Mononuclear cell (primary cell): ENCODE measurements at regions not wholly inside any gene's neighbourhood (a gene's known extent, or its start where the extent isn't known, plus 50 kb on each side); places are given as distances from the start of the nearest gene placed in this dataset.

Experiments
- H3K27me3 ChIP-seq: 2 replicates; pipeline ENCODE4 v1.6.0; 2011; ENCODE audit warnings: low read length, control low read depth; ENCODE audit not compliant: insufficient read depth
- H3K4me1 ChIP-seq: 2 replicates; pipeline ENCODE4 v1.5.1; 2011; ENCODE audit warnings: mild to moderate bottlenecking, low read length, control low read depth; ENCODE audit not compliant: insufficient read depth
- H3K4me3 ChIP-seq: 2 replicates; pipeline ENCODE4 v1.5.1; 2011; ENCODE audit warnings: mild to moderate bottlenecking, low read length, moderate library complexity
- H3K9me3 ChIP-seq: 2 replicates; pipeline ENCODE4 v1.5.1; 2011; ENCODE audit warnings: low read depth, mild to moderate bottlenecking, control low read depth, low read length

GRCh38 chr12:34526946-34527345 is 504.6 kb downstream of the ALG10 start:
- Histone ChIP-seq H3K27me3 (no peaks in the 10 kb centered on the region), H3K4me3 (no peak overlapping the region), H3K9me3 (peaks cover 13% of the 10 kb centered on the region), H3K4me1 (no peaks in the 10 kb centered on the region)

GRCh38 chr12:34547276-34547675 is 525.0 kb downstream of the ALG10 start:
- no peaks in the 10 kb centered on the region for H3K27me3 ChIP-seq
- no peaks in the 10 kb centered on the region for H3K4me1 ChIP-seq
- H3K9me3 ChIP-seq = peaks cover 94% of the 10 kb centered on the region
- no peak overlapping the region for H3K4me3 ChIP-seq

- Histone ChIP-seq H3K9me3 (peaks cover 86% of the 10 kb centered on the region), H3K4me3 (no peak overlapping the region), H3K4me1 (no peaks in the 10 kb centered on the region), H3K27me3 (no peaks in the 10 kb centered on the region)
These were observed 569.7 kb downstream of the ALG10 start for GRCh38 chr12:34591966-34592365.

DNA sequence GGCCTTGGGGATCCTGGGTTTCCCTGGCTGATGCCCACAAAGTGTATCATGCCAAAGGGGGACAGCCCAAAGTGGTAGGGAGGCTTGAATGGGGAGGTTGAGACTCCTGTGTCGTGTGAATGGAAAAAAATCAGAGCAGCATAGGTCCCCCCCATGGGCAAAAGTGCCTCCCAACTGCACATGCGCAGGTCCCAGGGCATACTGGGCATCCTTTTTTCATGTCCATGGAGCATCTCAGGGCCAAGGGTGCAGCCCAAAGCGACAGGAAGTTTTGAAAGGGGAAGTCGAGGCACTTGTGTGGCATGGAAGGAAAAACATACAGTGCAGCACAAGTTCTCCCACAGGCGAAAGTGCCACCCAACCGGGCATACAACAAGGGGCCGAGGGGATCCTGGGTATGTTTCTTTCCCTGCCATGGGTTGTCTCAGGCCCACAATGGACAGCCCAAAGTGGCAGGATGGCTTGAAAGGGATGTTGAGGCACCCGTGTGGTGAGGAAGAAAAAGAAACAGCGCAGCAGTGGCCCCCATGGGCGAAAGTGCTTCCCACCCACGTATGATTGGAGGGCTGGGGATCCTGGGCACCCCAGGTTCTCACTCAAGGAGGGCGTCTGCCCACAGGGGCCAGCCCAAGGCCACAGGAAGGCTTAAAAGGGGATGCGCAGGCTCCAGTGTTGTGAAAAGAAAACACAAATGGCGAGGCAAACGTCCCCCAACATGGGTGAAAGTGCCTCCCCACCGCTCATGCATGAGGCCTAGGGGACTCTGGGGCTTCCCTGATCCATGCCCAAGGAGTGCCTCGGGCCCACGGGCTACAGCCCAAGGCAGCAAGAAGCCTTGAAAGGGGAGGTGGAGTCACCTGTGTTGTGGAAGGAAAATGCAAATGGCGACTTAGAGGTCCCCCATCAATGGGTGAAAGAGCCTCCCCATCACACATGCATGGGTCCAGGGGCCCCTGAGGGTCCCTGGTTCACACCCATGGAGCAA is 573.7 kb downstream of the ALG10 start:
- no peaks in the 10 kb centered on the region for H3K4me1 ChIP-seq
- H3K4me3 ChIP-seq = no peak overlapping the region
- H3K9me3 ChIP-seq = peaks cover 46% of the 10 kb centered on the region
- H3K27me3 ChIP-seq = no peaks in the 10 kb centered on the region

DNA sequence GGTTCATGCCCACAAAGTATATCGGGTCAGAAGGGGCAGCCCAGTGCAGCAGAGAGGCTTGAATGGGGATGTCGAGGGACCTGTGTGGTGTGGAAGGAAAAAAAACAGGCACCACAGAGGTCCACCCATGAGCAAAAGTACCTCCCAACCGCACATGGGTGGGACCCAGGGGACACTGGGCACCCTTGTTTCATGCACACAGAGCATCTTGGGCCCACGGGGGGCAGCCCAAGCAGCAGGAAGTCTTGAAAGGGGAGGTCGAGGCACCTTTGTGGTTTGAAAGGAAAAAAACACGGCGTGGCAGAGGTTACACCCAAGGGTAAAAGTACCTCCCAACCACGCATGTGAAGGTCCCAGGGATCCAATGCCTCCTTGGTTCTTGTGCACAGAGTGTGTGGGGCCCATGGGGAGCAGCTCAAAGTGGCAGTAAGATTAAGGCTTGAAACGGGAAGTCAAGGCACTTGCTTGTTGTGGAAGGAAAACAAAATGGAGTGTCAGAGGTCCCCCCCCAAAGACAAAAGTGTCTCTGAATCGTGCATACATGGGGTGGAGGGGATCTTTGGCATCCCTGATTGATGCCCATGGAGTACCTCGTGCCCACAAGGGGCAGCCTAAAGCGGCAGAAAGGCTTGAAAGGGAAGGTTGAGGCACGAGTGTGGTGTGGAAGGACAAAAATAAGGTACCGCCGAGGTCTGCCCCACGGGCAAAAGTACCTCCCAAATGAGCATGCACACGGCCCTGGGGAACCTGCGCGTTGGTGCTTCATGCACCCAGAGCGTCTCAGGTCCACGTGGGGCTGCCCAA is 575.5 kb downstream of the ALG10 start:
- H3K4me1 ChIP-seq = no peaks in the 10 kb centered on the region
- H3K4me3 ChIP-seq = no peak overlapping the region
- no peaks in the 10 kb centered on the region for H3K27me3 ChIP-seq
- peaks cover 30% of the 10 kb centered on the region for H3K9me3 ChIP-seq

DNA sequence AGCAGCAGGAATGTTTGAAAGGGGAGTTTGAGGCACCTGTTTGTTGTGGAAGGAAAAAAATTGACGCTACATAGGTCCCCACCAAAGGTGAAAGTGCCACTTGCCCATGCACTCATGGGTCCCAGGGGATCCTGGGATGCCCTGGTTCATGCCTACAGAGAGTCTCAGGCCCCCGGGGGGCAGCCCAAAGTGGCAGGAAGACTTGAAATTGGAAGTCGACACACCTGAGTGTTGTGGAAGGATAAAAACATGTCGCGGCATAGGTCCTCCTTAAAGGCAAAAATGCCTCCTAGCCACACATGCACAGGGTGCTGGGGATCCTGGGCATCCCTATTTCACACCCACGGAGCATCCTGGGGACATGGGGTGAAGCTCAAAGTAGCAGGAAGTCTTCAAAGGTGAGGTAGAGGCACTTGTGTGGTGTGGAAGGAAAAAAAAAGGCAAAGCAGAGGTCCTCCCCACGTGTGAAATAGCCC is 576.1 kb downstream of the ALG10 start:
- Histone ChIP-seq H3K27me3 (no peaks in the 10 kb centered on the region), H3K4me3 (no peak overlapping the region), H3K4me1 (no peaks in the 10 kb centered on the region), H3K9me3 (peaks cover 23% of the 10 kb centered on the region)

DNA sequence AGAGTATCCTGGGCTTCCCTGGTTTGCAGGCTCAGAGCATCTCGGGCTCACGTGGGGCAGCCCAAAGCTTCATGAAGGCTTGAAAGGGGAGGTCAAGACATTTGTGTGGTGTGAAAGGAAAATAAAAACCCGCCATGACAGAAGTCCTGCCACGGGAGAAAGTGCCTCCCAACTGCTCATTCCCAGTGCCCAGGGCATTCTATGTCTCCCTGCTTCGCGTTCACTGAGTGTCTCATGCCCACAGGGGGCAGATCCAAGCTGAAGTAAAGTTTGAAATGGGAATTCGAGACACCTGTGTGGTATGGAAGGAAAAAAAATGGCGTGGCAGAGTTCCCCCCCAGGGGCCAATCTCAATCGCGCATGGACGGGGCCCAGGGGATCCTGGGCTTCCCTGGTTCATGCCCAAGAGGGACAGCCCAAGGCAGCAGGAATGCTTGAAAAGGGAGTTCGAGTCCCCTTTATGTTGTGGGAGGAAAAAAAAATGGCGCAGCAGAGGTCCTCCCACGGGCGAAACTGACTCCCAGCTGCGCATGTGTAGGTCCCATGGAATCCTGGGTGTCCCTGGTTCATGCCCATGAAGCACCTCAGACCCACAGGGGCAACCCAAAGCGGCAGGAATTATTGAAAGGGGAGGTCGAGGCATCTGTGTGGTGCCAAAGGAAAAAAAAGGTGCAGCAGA is 576.7 kb downstream of the ALG10 start:
- H3K4me1 ChIP-seq = no peaks in the 10 kb centered on the region
- no peak overlapping the region for H3K4me3 ChIP-seq
- peaks cover 17% of the 10 kb centered on the region for H3K9me3 ChIP-seq
- H3K27me3 ChIP-seq = no peaks in the 10 kb centered on the region

DNA sequence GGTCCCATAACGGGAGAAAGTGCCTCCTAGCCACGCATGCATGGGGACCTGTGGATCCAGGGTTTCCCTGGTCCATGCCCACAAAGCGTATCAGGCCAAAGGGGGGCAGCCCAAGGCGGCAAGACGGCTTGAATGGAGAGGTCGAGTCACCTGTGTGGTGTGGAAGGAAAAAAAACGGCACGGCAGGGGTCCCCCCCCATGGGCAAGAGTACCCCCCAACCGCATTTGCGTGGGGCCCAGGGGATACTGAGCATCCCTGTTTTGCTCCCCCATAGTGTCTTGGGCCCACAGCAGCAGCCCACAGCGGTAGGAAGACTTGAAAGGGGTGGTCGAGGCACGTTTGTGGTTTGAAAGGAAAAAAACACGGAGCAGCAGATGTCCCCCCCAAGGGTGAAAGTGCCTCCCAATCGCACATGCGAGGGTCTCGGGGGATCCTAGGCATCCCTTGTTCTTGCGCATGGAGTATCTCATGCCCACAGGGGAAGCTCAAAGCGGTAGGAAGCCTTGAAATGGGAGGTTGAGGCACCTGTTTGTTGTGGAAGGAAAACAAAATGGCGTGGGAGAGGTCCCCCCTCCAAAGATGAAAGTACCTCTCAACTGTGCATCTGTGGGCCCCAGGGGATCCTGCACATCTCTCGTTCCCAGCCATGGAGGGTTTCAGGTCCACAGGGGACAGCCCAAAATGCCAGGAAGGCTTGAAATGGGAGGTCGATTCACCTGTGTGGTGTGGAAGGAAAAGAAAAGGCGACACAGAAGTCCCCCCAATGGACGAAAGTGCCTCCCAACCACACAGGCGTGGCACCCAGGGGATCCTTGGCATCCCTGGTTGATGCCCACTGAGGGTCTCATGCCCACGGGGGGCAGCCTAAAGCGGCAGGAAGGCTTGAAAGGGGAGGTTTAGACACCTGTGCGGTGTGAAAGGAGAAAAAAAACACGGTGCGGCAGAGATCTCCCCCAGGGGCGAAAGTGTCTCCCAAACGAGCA is 577.5 kb downstream of the ALG10 start:
- H3K27me3 ChIP-seq = no peaks in the 10 kb centered on the region
- peaks cover 9% of the 10 kb centered on the region for H3K9me3 ChIP-seq
- H3K4me3 ChIP-seq = no peak overlapping the region
- no peaks in the 10 kb centered on the region for H3K4me1 ChIP-seq

GRCh38 chr12:34600592-34601462 is 578.5 kb downstream of the ALG10 start:
- no peaks in the 10 kb centered on the region for H3K27me3 ChIP-seq
- H3K4me3 ChIP-seq = no peak overlapping the region
- H3K4me1 ChIP-seq = no peaks in the 10 kb centered on the region
- H3K9me3 ChIP-seq = no peaks in the 10 kb centered on the region

DNA sequence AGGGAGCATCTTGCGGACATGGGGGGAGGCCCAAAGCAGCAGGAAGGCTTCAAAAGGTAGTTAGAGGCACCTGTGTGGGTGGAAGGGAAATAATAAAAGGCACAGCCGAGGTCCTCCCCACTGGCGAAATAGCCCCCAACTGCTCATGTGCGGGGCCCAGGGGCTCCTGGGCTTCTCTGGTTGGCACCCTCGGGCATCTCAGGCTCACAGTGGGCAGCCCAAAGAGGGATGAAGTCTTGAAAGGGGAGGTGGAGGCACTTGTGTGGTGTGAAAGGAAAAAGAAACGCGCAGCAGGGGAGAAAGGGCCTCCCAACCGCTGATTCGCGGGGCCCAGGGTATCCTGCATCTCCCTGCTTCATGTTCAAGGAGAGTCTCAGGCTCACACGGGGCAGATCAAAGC is 579.4 kb downstream of the ALG10 start:
- Histone ChIP-seq H3K4me1 (no peaks in the 10 kb centered on the region), H3K9me3 (no peaks in the 10 kb centered on the region), H3K4me3 (no peak overlapping the region), H3K27me3 (no peaks in the 10 kb centered on the region)

- Histone ChIP-seq H3K27me3 (no peaks in the 10 kb centered on the region), H3K4me3 (no peak overlapping the region), H3K4me1 (no peaks in the 10 kb centered on the region), H3K9me3 (no peaks in the 10 kb centered on the region)
These were observed 580.1 kb downstream of the ALG10 start for GRCh38 chr12:34602213-34602940.

DNA sequence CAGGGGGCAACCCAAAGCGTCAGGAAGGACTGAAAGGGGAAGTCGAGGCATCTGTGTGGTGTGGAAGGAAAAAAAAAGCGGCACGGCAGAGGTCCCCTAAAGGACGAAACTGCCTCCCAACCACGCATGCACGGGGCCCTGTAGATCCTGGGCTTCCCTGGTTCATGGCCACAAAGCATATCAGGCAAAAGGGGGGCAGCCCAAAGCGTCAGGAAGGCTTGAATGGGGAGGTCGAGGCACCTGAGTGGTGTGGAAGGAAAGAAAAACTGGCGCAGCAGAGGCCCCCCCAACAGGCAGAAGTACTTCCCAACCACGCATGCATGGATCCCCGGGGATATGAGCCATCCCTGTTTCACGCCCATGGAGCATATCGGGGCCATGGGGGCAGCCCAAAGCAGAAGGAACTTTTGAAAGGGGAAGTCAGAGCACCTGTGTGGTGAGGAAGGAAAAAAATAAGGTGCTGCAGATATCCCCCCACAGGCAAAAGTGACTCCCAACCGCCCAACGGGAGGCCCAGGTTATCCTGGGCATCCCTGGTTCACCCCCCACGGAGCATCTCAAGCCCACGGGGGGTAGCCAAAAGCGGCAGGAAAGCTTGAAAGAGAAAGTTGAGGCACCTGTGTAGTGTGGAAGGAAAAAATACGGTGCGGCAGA is 581.2 kb downstream of the ALG10 start:
- no peaks in the 10 kb centered on the region for H3K4me1 ChIP-seq
- H3K27me3 ChIP-seq = no peaks in the 10 kb centered on the region
- no peak overlapping the region for H3K4me3 ChIP-seq
- no peaks in the 10 kb centered on the region for H3K9me3 ChIP-seq
